HG03558 (cell line): ENCODE measurements at regions not wholly inside any gene's neighbourhood (a gene's known extent, or its start where the extent isn't known, plus 50 kb on each side); places are given as distances from the start of the nearest gene placed in this dataset.

Source experiments
- ATAC-seq: cut with Tn5 transposase; IDR thresholded peaks from one replicate; pipeline ENCODE4 v1.9.1; 2021; ENCODE audit warnings: moderate number of reproducible peaks; ENCODE audit not compliant: unreplicated experiment; ENCODE audit errors: extremely low read depth

DNA sequence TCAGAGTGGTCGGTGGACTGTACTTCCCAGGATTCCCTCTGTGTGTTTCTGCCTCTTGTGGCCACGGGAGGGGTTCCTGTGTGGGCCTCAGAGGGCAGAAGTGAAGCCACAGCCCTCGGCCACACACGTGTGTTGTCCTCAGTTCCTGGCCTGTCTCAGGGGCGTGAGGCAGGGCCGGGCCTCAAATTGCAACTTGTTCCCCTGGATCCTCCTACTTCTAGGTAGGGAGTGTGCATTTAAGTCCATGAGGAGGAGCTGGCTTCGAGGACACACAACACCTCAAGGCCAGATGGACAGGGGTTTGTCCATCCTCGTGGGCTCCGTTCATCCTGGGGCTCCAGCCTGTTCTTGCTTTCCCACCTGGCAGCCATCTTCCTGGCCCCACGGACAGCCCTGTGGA lies 573.0 kb downstream of the TBC1D22A start:
- no peak for ATAC-seq

GRCh38 chr22:47334601-47335000 lies 572.2 kb downstream of the TBC1D22A start:
- ATAC-seq: no peak

DNA sequence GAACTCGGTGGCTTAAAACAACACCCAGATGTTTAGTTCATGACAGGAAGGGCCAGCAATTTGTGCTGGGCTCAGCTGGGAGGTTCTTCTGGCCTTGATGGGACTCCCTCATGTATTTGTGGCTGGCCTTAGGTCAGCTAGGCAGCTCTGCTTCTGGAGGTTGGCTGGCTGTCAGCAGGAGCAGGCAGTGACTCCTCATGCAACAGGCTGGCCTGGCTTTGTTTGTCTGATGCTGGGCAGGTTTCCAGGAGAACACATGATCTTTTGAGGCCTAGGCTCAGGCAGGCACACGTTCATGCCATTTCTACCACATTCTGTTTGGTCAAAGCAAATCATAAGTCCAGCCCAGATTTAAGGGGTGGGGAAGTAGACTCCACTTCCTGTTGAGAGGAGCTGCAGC lies 571.2 kb downstream of the TBC1D22A start:
- no peak for ATAC-seq

DNA sequence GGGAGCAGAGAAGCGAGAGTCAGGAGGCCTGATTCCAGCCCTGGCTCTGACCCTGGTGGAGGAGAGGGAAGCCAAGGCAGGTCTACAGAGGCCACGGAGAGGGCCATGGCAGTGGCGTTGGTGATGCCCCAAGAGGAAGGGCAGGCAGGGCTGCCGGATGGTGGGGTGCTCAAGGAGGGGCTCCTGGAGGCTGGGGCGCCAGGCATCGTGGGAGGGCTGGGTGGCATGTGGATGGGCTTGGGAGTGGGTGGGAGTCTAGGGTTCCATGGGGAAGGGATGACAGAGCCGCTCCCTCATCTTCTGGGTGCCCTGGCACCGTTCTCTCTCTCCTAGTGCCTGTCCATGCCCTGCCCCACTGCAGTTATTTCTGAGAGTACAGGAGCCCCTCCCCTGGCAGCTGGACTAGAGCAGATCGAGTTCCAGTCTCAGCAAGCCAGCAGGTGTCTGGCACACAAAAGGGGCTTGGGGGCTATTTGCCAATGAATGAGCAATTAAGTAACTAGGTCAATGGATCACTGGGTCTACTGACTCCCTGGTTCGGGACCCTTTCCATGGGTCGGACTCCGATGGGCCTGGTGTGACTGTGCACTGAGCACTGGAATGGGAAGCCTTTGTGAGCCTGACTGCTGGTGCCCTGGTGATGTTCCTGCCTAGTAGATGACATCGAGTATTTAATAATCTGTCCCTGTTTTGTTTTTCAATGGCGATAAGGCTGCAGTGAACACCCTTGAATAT lies 570.0 kb downstream of the TBC1D22A start:
- ATAC-seq: no peak

- no peak for ATAC-seq
Measured at GRCh38 chr22:47331750-47332149, 569.3 kb downstream of the TBC1D22A start.

- no peak for ATAC-seq
Measured at GRCh38 chr22:47329727-47330650, 567.5 kb downstream of the TBC1D22A start.

DNA sequence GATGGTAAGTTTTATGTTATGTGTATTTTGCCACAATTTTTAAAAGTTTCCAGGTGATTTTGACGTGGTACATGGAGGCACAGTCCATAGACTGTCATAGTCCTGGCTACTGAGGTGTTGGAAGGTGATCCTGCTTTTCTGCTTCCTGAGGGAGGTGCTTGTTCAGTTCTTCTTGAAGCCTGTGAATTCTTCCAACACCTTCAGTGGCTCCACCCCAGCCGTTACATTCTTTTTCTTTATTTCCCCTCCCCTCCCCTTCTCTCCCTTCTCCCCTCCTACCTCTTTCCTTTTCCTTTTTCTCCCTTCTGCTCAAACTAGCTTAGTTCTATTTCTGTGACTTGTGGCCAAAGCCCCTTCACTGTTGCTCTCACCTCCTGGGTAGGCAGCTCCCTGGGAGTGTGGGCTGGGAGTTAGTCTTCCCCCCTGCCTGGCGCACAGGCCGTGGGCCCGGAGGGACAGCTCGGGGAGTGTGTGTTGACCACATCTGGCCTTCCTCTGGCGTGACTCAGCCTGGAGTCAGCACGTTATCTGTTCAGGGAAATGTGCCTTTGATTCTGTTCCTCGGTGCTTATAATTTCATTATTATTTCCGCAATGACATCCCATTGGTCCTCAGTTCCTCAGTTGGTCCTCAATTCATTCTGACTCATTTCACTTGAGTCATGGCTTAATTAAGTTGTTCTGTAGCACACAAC lies 566.2 kb downstream of the TBC1D22A start:
- no peak for ATAC-seq

DNA sequence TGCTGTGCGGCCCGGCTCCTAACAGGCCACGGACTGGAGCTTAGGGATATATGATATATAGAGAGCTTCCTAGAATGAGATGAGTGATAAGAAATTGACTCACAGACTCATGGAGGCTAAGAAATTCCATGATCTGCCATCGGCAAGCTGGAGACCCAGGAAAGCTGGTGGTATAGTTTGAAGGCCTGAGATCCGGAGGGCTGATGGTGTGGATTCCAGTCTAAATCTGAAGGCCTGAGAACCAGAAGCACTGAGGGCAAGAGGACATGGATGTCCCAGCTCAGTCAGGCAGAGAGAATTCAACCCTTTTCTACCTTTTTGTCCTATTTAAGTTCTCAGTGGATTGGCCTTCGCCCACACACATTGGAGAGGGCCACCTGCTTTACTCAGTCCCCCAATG lies 564.8 kb downstream of the TBC1D22A start:
- no peak for ATAC-seq

GRCh38 chr22:47325249-47325648 lies 562.8 kb downstream of the TBC1D22A start:
- ATAC-seq: no peak

DNA sequence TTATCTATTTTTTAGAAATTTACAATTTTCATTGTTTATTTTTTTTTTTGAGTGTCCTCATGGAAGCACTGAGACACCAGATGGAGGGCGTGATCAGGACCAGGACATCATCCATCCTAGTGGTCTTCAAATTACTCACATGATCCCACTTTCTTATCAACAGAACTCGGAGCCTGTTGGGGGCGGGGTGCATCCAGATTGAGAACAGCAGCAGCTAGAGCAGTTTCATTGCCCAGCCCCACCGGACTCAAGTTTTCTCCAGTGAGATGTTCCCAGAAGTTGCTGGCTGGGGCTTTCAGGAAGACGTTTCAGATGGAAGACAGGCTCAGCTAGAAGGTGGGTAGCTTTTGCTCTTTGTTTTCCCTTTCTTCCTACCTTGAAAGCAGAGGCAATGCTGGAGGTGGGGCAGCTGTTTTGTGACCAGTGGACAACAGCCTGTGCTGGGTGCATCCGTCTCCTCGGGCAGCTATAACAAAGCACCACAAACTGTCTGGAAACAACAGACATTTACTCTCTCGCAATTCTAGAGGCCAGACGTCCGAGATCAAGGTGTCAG lies 562.1 kb downstream of the TBC1D22A start:
- no peak for ATAC-seq

DNA sequence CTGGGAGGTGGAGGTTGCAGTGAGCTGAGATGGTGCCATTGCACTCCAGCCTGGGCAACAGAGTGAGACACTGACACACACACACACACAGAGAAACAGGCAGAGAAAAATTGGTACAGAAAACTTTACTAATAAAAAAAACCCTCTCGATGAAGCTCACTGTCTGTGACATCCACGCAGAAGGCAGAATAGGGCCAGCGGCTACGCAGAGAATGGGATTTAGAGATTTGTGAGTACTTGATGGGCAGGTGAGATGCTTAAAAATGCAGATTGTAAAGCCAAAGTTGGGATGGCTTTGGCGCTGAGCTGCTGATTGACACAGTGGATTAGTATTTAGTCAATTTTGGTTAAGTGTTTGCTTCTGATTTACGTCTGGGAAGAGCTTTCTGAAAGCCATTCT lies 561.1 kb downstream of the TBC1D22A start:
- no peak for ATAC-seq

DNA sequence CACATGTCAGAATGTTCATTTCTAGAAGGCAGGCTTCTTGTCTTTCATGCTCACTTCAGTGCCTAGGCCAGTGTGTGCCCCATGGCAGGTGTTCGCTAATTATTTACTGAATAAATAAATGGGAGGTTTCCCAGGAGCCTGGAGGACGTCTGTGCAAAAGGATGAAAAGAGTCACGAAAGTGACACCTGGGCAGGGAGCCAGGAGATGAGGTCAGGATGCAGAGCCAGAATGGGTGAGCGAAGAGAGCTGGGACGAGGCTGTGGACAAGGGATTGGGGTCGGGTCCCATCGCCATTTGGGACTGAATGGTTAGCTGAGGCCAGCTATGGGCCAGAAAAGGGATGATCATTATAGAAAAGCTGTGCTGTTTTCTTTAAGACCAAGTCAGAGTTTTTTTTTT lies 560.4 kb downstream of the TBC1D22A start:
- no peak for ATAC-seq

DNA sequence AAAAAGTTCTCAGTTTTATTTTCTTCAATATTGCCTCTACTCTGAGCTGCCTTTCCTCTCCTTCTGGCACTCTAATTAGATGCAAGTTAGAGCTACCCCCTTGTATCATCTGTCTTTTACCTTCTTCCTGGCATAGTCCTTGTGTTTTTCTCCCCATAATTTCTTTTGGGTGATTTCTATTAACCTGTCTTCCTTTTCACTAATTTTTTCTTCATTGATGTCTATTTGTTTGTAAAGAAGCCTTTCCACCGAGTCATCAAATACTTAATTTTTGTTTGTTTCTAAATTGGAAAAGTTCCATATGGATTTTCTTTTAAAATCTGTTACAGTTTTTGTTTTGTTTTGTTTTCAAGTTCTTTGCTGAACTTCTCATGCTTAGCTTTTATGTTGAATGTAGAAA lies 558.1 kb downstream of the TBC1D22A start:
- no peak for ATAC-seq

GRCh38 chr22:47318041-47318737 lies 555.7 kb downstream of the TBC1D22A start:
- ATAC-seq: no peak

DNA sequence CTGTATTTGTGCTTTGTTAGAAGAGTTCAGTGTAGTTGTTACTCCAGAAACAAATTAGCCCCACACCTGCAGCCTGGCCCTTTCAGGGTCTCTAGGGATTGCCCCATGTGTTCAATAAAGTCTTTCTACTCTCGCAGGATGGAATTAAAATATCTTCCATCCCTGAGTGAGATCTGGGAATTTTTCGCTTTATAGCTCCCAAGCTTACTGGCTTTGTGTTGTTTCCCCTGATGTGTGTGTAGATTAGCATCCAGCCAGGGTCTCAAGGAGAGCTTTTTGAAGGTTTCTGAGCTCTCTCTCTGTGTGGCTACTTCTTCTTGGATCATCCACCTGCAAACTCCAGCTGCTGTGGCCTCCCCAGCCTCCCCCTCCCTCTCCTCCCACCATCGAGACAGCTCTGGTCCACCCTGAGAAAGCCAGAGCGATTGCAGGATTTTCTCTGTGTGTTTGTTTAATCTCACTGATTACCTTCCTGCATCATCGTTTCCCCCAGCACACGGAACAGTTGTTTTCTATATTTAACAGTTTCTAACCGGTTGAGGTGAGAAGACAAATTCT lies 553.5 kb downstream of the TBC1D22A start:
- no peak for ATAC-seq

- no peak for ATAC-seq
Measured at GRCh38 chr22:47310601-47311000, 548.2 kb downstream of the TBC1D22A start.

DNA sequence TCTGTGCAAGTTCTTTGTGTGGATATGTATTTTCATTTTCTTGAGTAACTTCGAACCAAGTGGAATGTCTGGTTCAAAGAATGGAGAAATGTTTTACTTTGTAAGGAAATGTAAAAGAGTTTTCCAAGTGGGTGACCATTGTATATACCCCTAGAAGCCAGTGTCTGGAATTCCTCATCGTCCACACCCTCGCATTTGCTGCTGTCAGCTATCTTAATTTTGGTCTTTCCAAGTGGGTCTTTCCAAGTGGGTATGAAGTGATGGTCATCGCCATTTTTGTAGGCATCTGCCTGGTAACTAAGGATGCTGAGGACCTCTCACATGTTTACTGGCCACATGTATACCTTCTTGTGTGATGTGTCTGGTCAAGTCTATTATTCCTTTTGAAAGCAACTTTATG lies 547.5 kb downstream of the TBC1D22A start:
- ATAC-seq: no peak

DNA sequence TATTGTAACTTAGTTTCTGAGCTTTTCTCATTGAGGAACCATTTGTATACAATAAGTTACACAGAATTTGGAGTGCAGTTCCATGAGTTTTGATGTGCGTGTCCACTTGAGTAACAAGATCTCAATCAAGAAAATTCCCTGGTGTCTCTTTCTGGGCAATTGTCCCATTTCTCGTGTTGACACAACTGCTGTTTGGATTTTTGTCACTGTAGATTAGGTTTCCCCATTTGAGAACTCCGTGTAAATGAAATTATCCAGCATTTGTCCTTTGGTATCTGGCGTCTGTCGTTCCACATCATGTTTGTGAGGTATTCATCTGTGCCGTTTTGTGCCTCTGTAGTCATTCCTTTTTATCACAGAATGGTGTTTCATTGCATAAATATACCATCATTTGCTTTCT lies 547.0 kb downstream of the TBC1D22A start:
- no peak for ATAC-seq

GRCh38 chr22:47308886-47309285 lies 546.4 kb downstream of the TBC1D22A start:
- ATAC-seq: no peak

DNA sequence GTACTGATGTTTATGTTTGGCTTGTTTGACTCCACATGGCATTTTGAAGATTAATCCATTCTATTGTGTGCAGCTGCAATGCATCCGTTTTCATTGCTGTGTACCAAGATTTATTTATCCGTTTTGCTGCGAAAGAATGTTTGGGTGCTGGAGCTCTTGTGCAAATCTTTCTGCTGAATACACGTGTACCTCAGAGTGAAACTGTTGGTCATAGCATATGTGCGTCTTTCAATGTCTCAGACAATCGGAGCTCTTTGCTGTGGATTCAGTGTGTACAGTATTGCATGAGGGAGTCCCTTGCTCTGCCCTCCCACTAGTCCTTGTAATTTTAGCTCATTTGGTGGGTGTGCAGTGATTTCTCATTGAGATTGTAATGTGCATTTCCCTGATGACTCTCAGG lies 545.4 kb downstream of the TBC1D22A start:
- no peak for ATAC-seq
